Stimulated activated CD8-positive, alpha-beta memory T cell treated with anti-CD3 and anti-CD28 coated beads, Interleukin-4, amount 100 ng/mL, for 24 hours (primary cell): ENCODE measurements at regions not wholly inside any gene's neighbourhood (a gene's known extent, or its start where the extent isn't known, plus 50 kb on each side); places are given as distances from the start of the nearest gene placed in this dataset.

Source experiments
- DNase-seq: peaks from one replicate; pipeline ENCODE4 v3.0.0-alpha.2; 2020; ENCODE audit warnings: low read depth

DNA sequence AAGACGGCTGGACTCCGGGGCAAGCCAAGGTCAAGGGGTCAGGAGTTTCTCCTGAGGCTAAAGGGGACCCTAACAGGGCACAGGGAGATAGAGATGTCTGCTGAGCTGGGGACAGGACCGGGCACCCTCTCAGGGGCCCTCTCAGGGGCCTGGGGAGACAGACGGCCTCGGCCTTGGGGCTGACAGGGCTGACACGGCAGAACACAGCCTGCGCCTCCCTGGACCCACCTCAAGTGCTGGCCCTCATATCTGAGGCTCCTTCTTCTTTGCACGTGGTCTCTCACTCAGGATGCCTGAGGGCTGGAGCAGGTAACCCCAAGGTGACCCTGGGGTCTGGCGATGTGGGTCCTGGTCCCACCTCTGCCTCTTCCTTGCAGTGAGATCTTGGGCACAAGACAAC, 186.9 kb upstream of the TNRC6C start:
- no peak for DNase-seq

DNA sequence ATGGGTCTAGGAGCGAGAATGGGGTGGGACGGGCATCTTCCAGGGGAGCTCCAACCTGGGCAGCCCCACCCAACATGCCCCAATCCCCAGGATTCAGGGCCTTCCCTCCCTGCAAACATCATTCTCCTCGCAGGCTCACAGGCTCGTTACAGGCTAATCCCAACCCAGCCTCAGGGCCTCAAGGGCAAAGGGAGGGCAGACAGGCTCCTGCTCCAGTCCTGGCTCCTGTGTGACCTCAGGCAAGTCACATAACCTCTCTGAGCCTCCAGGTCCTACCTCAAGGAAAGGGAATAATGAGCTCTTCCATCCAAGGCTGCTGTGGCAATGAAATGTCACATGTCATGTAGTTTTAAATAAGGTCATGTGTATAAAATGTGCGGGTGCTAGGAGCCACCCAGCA, 186.5 kb upstream of the TNRC6C start:
- DNase-seq: no peak

DNA sequence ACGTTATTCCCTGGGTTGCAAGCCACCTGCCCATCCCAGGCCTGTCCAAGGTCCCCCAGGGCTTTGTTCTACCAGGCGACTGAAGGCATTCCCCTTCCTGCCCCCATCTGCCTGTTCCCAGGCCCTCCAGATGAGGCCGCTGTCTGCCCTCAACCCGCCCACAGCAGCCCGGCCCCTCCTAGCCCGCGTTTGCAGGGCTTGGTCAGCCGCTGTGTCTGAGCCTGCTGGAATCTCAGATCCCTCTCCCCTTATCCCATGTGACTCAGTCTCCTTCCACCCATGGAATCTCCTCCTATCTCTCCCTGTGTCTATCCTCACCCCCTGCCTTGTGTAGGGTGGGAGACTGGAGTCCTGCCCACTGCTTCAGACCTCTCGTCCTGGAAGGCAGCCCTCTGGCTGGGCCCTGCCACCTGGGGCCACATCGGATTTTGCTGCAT, 186.0 kb upstream of the TNRC6C start:
- peak; percentile 39 for DNase-seq

DNA sequence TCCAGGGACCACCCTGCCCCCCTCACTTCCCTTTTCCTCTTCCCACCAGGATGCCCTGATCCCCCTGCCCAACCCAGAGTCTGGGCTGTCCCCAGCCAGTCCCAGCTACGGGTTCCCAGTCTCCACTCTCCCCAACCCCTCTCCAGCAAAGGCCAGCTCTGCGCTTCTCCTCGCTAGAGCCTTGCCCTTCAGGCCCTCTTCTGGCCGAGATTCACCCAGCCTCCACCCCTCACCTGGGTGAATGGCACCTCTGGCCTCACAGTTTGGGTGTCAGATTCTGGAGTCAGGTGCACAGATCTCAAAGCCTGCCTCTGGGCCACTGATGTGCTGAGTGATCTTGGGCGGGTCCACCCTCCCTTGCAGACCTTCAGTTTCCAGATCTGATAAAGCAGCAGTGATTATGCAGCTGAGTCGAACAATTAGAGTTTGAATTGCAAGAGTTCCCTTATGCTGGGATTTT, 185.6 kb upstream of the TNRC6C start:
- DNase-seq: no peak

DNA sequence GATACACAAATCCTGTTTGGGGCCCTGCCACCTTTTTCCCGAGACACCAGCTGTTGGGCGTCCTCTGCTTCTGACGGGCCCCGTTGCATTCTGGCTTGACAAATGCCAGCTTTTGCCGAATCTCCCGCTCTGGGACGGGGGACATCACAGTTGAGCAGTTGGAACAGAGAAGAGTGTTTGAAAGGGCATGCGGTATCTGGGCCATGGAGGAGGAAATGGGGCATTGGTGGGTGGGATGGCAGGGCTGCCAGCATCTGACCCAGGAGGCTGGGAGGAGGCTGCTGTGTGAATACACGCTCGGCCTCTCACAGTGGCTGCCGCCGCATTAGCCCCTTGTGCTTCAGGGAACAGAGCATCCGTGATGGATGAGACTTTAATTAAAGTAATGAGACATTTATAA, 184.3 kb upstream of the TNRC6C start:
- no peak for DNase-seq

DNA sequence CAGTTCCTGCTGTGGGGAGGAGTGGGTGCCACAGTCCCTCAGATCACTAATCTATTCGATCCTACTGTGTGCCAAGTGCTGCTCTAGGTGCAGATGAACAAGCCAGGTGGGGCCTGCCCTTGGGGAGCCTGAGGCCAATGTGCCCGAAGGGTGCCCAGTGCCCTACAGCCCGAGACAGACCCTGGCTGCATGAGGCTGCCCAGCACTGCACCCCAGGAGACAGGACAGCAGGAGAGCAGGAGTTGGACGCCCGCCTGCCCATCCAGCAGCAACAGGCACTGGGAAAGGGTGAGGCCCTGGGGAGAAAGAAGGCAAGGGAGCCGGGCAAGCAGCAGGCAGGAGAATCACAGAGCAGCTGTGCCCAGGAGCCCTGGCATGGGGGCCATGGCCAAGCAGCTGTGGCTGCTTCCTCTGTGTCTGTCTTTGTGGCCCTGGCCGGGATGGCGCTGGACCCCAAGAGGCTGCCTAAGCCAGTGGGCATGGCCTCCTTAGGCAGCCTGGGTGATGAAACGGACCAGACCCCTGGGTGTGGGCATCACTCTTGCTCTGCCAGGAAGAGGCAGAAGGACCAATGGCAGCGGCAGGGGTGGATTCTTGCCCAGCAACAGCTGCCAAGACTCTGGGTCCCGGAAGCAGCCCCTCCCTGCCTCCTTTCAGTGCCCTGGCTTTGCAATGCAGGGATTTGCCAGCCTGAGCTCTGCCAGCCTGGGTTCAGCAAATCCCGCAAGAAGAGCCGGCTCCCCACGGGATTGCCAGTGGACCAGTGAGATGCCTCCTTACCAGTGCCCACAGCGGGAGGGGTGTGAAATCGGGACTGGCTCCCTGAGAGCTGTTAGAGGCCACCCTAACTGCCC, 179.6 kb upstream of the TNRC6C start:
- no peak for DNase-seq

DNA sequence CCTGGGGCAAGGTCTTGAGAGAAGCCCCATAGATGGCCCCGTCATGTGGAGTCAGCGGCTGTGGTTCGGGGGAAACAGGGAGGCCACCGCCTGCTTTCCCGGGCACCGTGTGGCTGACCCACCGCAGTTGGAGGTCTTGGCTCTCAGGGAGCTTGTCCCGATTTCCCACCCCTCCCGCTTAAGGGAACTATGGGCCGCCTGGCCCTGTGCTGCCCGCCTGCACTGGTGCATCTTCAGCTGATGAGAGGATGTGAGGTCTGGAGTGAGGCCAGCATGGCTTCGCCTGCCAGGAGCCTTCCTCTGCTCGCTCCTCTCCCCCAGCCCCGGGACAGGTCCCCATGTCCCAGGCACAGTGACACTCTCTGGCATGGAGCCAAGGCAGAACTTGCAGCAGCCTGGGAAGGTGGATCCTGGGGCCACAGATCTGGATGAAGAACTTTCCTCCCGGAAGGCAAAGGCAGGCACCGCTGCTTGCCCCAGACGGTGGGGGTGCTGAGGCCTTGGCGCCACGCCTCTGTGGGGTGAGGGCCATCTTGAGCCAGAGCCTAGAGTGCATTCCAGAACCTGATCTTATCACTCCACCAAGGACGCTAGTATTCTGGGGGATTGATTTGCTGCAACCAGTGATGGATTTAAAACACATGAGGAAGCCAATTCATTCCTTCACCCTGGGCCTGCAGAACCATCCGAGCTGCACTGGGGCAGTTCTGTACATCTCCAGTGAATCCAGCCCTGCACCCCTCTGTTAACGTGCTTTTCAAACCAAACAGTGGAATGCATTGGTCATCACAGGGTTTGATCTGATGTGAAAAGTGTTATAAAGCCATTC, 178.6 kb upstream of the TNRC6C start:
- no peak for DNase-seq

DNA sequence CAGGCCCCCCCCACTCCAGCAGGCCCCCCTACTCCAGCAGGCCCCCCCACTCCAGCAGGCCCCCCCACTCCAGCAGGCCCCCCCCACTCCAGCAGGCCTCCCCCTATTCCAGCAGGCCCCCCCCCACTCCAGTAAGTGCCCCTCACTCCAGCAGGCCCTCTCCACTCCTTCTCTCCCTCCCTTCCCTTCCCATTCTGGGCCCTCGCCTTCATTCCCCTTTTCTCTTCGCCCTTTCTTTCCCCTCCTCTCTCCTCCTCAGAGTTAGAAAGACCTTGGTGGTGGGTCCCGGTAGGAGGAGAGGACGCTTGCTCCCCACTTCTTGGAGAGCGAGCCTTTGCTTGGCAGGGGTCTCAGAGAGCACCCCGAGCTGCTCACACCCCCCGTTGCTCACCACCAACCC, 177.0 kb upstream of the TNRC6C start:
- no peak for DNase-seq

DNA sequence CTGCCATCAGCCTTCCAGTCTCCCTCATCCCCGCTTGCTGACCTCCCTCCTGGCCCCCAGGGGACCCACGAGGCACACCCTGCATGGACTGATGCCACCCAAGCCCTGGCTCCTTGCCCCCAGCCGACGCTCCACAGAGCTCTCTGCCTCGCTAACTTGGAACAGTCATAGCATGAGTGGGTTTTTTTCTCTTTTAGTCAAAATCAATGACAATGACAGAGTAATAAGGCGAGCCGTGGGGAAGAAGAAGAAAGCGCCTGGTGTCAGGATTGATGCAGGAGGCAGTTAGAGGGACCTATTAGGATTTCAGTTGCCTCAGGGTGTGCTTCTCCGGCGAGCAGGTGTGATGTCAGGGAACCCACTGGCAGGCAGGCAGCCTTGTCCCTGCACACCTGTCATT, 176.3 kb upstream of the TNRC6C start:
- no peak for DNase-seq

DNA sequence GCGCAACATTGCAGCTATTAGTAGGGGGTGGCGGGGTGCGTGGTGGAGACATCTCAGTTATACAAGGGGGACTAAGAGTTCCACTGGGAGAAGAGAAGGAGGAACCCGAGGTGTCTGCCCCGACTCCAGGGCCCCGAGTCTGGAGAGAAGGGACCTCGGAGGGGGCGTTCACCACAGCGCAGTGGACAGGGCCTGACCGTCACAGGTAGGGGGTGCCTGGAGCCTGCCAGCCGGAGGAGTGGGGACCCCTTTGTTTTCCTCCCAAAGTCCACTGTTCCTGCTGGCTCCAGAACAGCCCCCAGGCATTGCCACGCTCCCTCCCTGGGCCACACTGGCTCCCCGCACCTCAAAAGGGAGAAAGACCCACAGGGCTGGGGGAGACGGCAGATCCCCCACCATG, 175.9 kb upstream of the TNRC6C start:
- no peak for DNase-seq

DNA sequence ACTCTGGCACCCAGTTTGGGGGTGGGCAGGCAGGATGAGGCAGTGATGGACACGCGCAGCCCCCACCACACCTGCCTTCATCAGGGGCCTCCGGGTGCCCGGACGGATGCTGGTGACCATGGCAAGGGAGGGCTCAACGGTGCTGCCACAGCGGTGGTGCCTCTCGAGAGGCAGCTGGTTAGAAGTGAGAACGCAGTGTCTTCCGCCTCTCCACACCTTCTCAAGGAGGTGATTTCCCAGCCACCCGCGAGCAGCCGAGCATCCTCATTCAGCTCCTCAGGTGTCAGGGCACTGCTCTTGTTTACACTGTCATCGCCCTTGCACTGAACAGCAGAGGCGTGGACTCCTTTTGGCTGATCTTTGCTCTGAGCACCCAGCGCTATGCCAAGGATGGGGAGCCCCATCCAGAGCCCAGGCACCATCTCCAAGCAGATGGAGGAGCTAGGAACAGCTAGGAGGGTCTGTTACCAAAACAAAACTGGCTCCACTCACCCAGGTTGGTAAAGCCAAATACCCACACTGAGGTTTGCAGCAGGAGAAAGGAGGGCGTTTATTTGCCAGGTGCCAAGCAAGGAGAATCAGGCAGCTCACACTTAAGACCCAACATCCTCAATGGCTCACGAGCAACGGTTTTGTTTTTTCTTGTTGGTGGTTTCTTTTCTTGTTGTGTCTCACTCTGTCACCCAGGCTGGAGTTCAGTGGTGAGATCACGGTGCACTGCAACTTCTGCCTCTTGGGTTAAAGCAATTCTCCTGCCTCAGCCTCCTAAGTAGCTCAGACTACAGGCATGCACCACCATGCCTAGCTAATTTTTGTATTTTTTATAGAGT, 174.3 kb upstream of the TNRC6C start:
- DNase-seq: peak; percentile 44

DNA sequence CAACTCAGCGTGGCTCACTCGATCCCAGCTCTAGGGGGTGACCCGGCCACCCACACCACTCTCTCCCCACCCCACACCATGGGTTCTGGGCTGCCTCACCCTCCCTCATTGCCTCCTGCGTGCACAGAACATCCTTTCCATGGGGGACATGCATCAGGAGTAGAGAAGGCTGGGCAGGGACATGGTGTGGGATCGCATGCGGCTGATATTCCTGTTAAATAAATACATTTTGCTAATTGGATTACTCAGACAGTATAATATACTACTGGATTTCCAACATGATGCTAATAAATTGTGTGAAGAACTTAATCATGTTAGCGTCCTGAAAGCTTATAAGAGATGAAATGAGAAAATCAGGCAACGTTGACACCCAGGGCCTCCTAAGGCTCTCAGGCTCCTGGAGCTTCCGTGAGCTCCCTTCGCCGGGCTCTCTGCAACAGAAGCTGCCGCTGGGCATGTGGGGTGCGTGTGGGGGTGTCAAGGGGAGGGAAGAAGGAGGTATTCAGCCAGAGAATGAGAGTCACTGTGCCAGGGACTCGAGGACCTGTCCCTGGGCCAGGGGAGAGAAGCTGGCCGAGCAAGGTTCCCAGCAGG, 173.1 kb upstream of the TNRC6C start:
- DNase-seq: no peak

DNA sequence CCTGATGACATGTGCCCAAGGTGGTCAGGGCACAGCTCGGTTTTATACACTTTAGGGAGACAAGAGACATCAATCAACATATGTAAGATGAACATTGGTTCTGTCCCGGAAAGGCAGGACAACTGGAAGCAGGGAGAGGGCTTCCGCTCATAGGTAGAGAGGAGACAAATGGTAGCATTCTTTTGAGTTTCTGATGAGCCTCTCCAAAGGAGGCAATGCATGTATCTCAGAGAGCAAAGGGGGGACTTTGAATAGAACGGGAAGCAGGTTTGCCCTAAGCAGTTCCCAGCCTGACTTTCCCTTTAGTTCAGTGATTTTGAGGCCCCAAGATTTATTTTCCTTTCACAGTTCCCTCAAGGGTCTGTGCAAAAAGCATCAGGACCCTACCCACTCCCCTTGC, 172.4 kb upstream of the TNRC6C start:
- no peak for DNase-seq

DNA sequence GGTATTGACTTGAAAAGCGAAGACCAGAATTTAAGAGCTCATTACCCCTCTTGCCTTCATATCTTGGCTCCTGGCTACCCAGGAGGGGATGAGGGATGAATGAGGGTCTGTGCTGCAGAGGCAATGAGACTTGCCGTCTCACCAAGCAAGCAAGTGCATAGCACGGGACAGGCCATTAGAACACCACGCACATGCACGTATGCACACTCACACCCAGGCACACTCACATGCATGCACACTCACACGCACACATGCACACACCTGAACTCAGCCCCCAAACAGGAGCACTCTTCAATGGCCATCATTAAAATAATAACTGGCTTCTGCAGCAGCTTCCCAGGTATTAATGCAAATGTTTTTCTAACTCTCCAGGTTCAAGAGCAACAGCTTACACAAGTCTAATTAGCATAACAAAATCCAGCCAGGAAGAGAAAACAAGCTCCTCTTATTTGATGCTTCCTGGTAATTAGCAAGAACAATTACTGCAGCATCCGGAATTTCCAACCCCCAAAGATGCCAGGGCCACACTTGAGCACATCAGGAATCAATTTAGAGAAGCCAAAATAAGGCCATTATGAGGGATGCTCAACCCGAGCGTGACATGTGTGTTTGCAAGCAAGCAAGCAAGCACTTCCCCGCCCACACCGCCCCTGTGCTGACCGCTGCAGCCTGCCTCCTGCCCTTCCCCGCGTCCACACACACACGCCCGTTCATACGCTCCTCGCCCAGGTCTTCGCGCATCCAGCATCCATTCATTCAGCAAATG, 171.6 kb upstream of the TNRC6C start:
- DNase-seq: no peak

DNA sequence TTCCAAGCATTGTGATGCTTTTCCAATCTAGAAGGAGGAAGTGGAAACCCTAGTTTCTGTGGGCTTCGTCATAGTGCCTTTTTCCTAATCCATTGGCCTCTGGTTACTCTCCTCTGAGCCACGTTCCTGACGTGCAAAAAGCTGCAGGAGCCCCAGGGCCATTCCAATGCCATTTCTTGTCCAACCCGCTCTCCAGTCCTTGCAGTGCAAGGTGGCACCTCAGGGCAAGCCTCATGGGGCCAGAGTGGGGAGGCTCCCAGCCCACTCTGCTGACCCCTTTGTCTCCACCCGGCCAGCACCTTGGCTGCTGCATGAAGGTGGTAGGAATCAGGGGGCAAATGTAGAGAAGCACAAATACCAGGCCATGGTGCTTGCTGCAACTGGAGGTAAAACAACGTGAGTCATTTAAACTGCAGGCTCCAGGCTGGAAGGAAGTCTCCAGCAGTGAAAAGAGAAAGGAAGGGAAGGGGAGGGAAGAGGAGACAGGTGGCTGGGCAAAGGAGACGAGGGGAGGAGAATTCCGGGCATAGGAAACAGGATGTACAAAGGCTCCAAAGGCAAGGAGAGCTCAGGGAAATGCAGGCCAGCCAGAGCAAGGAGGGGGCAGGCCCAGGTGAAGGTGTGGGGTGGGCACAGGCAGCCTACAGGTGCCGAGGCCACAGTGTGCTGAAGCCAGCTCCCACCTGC, 168.2 kb upstream of the TNRC6C start:
- DNase-seq: no peak

DNA sequence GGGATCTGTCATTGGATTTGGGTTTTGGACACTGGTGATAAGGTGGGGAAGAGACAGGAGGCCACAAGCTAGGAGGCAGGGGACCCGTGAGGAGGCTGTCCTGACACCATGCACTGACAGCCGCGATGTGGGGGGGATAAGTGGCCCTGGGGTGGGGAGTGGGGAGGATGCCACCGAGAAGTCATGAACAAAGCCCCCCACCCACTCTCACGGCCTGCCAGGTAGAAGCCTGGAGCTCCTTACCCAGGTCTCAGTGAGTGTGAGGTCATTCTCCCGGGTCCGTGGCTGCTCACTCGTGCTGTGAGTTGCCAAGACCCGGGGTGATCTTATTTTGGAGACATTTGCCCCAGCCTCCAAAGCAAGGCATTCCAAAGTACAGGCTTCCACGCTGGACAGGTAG, 165.9 kb upstream of the TNRC6C start:
- no peak for DNase-seq

DNA sequence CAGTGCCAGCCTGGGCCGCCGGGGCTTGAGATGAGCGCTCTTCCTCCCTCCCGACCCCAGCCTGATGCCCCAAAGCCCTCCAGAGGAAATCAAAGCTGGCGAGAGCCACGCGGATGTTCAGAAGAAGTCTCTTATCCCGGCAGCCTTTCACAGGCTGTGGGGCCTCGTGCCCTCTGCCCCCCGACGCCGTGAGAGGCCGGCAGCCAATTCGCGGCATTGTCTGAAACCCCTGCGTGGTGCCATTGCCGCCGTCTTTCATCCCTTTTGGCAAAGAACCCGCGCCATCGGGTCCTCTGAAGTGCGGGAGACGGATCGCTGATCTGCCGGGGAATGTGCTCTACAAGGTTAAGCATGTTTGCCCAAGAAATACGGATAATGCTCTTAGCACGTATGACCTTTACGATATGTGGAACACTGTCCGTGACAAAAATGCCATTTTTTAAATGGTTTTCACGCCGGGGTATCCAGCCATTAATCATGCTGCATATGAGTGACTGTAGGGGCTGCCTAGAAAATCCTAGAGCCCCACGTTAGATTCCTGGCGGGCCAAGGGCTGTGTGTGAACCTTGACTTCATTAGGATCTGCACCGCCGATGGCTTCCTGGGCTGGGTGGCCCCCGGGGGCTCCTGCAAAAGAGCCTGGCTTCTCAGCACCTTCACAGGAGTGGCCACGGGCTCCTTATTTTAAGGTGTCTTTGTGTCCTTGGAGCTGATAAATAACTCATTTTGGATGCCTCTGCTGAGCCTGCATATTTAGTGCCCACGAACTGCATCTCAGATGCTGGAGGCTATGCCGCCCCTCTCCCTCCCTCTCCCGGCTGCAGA, 165.1 kb upstream of the TNRC6C start:
- no peak for DNase-seq

DNA sequence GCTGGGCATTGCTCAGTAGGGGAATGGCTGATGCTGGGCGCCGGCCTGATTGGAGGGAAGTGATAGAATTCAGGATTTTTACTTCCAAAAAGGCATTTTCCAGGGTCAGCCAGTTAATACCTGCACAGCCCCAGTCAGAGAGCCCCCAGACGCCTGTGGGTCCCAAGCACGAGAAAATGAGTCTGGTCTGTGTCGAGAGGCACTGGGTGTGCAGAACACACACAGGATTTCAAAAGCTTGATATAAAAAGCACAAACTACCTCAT, 164.6 kb upstream of the TNRC6C start:
- no peak for DNase-seq

DNA sequence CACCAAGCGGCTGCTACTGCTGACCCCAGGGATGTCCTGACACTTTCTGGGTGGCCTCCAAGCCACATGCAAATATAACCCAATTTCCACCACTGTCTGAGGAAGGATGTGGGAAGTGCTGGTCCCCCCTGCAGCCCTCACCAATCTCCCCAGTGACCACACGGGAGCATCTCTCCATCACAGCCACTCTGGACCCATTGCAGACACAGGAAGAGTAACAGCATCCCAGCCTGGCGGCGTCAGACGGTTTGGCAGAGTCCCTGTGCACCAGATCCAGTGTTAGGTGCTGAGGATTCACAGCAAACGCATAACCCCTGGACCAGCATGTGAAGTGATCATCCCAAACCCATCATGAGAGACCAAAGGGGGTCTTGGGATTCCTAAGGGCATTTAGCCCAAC, 163.7 kb upstream of the TNRC6C start:
- no peak for DNase-seq

DNA sequence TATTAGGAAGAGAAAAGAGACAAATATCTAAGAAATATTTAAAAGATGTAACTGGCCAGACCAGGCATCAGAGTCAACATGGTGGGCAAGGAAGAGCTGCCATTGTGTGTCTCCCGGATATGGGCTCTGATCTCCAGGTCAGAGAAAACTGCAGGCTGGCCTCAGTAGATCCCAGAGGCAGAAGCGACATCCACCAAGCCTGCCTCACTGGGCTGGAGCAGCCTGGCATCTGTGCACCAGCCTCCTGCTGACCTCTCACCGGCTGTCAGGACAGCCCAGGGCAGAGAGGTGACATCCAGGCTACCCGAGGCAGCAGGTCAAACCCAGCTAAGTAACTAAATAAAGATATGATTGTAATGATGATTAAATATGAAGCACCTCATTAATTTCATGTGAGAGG, 162.8 kb upstream of the TNRC6C start:
- DNase-seq: no peak
